ENCODE measurements at regions not wholly inside any gene's neighbourhood (a gene's known extent, or its start where the extent isn't known, plus 50 kb on each side); places are given as distances from the start of the nearest gene placed in this dataset.

DNA sequence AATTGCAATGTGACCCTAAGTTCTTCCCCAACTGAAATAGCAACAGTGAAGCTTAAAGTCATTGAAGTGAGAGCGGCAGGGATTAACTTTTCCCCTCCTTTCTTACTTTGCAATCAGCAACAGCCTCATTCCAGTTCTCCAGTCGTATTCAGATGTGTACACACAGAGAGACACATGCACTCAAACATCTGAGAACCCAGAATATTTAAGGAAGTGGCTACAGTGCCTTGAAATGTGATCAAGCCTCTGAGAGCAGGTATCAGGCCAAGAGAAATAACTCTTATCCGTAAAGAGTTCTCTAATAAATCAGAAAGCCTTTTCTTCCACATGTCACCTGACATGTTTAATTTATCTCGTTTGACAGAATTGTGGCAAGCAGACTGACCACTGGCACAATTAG is 388.9 kb upstream of the NPVF start:
- TF ChIP-seq, protein P1, sequence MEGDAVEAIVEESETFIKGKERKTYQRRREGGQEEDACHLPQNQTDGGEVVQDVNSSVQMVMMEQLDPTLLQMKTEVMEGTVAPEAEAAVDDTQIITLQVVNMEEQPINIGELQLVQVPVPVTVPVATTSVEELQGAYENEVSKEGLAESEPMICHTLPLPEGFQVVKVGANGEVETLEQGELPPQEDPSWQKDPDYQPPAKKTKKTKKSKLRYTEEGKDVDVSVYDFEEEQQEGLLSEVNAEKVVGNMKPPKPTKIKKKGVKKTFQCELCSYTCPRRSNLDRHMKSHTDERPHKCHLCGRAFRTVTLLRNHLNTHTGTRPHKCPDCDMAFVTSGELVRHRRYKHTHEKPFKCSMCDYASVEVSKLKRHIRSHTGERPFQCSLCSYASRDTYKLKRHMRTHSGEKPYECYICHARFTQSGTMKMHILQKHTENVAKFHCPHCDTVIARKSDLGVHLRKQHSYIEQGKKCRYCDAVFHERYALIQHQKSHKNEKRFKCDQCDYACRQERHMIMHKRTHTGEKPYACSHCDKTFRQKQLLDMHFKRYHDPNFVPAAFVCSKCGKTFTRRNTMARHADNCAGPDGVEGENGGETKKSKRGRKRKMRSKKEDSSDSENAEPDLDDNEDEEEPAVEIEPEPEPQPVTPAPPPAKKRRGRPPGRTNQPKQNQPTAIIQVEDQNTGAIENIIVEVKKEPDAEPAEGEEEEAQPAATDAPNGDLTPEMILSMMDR (IDR thresholded peaks at IDR 0.05; ENCODE audit: borderline replicate concordance, control extremely low read depth, extremely low read depth, insufficient read depth, missing control alignments) = no peak
- no peak for DNase-seq (ENCODE audit: low spot score)
- in situ Hi-C loops (cut with MboI; ENCODE audit: low sequenced_read_pairs, unreplicated experiment) = no loop called here

DNA sequence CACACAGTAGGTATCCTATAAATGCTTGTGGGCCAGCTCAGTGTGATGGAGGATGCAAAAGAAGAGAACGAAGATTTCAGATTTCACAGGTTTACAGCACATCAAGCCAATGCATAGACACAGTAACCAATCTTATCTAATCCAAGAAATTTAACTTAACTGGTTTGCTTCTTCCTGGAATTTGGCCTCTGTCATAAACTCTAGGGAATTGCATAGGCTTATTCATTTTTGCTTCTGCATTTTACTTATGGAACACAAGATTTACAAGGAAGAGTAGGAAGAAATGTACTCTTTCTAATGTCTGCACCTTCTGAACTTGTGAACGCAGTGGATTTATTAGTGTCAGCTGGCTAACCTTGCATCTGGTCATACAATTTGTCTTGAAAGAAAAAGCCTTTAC is 389.4 kb upstream of the NPVF start:
- TF ChIP-seq, protein P1 (IDR thresholded peaks at IDR 0.05; ENCODE audit: borderline replicate concordance, control extremely low read depth, extremely low read depth, insufficient read depth, missing control alignments) = no peak
- DNase-seq (ENCODE audit: low spot score) = no peak
- in situ Hi-C loops (cut with MboI; ENCODE audit: low sequenced_read_pairs, unreplicated experiment) = no loop called here

DNA sequence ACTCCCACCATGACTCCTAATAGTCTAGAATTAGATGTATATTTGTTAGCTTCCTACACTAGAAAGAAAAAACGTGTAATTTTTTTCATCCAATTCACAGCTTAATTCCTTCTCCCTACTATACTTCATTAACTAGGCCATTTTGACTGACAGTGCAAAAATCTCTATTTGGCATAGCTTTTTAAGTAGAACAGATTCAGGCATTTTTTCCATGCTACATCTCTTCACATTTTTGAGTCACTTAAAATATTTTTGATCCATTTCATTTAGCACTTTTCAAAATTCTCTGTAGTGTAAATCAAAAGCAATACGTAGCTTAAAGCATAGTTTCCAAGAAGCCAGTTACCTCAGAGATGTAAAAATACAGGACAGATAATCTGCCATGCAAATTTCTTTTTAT is 391.1 kb upstream of the NPVF start:
- in situ Hi-C loops (cut with MboI; ENCODE audit: low sequenced_read_pairs, unreplicated experiment) = no loop called here
- TF ChIP-seq, protein P1 (IDR thresholded peaks at IDR 0.05; ENCODE audit: borderline replicate concordance, control extremely low read depth, extremely low read depth, insufficient read depth, missing control alignments) = no peak
- no peak for DNase-seq (ENCODE audit: low spot score)

DNA sequence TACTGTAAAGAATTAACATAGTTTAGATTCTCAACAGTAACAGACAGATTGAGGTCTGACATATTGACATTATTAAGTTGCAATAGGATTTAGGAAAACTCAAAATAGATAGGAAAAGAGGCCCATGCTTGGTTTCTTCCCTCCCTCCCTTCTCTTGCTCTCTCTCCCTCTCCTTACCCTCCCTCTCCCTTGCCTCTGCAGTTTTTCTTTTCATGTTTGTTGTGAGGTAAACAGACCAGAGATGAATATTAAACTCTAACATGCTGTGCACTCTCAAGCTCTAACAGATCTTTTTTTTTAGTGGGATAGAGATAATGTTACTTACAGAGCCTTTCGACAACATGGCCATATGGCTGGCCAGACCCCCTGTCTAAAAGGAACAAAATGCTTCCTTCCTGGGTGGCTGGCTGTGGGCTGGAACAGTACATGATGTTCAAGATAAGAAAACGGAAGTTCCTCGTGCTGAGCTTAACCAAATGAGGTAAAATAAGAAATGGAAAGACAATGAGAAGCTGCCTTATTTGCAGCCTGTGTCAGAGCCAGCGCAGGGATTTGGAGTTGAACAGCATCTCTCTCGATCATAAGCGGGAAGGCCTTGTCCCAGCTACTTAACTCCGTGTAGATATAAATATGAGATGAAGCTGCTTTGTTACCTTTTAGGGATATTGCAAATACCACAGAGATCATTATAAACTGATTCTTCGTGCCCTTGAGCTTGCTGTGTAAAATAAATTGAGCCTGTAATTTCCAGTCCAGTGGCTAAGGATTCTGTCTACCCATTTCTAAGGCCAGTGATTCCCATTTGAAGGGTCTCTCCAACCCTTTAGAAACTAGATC is 391.9 kb upstream of the NPVF start:
- in situ Hi-C loops (cut with MboI; ENCODE audit: low sequenced_read_pairs, unreplicated experiment) = no loop called here
- no peak for DNase-seq (ENCODE audit: low spot score)
- TF ChIP-seq, protein P1 (IDR thresholded peaks at IDR 0.05; ENCODE audit: borderline replicate concordance, control extremely low read depth, extremely low read depth, insufficient read depth, missing control alignments) = no peak

DNA sequence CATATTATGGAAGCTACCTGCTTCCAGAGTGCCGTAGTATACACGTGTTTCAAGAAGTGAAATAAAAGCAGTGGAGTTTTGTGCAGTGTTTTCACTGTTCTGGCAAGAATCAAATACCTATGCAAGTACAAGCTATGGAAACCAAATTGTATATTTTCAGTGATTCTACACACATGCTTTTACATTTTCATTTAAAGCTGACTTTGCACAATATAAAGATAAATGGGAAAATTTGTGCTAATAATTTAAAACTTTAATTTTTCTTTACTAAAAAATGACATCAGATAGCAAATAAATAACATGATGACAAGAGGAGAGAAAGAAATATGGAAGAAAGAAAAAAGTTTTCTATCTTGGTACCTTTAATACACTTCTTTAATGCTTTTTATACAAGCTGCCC is 393.7 kb upstream of the NPVF start:
- DNase-seq (ENCODE audit: low spot score) = no peak
- in situ Hi-C loops (cut with MboI; ENCODE audit: low sequenced_read_pairs, unreplicated experiment) = no loop called here
- TF ChIP-seq, protein P1 (IDR thresholded peaks at IDR 0.05; ENCODE audit: borderline replicate concordance, control extremely low read depth, extremely low read depth, insufficient read depth, missing control alignments) = no peak

DNA sequence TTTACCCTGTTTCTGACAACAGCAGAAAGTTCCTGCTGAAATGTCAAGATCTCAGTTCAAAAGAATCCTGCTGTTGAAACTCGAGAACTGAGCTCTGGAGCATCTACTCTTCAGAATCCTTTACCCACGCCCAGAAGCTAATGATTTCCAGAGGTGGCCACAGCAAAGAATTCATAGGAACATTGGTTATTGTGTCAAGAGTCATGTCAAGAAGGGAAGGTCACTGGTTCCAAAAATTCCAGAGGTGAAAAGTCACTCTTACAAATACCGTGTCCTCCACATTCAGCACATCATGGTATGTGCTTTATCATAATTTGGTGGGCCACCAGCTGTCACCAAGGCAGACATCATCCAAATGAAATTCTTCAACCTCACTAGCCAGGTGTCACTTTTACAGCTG is 394.4 kb upstream of the NPVF start:
- in situ Hi-C loops (cut with MboI; ENCODE audit: low sequenced_read_pairs, unreplicated experiment) = no loop called here
- TF ChIP-seq, protein P1 (IDR thresholded peaks at IDR 0.05; ENCODE audit: borderline replicate concordance, control extremely low read depth, extremely low read depth, insufficient read depth, missing control alignments) = no peak
- DNase-seq (ENCODE audit: low spot score) = no peak
